GM19351 (cell line): ENCODE measurements at regions not wholly inside any gene's neighbourhood (a gene's known extent, or its start where the extent isn't known, plus 50 kb on each side); places are given as distances from the start of the nearest gene placed in this dataset.
"Not testable (repeated sequence)": the region's sequence is repeated elsewhere in the genome, so short reads cannot be mapped to it uniquely, and the experiment has no call there.

Experiments used
- ATAC-seq: cut with Tn5 transposase; IDR thresholded peaks from one replicate; pipeline ENCODE4 v1.9.1; 2021; ENCODE audit warnings: mild to moderate bottlenecking, moderate library complexity; ENCODE audit not compliant: unreplicated experiment

GRCh38 chr20:29411458-29411820 lies 1846.0 kb upstream of the DEFB115 start:
- not testable (repeated sequence) for ATAC-seq

- no peak for ATAC-seq
Observed at GRCh38 chr20:29419378-29419777, 1838.1 kb upstream of the DEFB115 start.

- ATAC-seq, result no peak
Observed at GRCh38 chr20:29427201-29428060, 1830.0 kb upstream of the DEFB115 start.

- no peak for ATAC-seq
Observed at GRCh38 chr20:29430531-29430930, 1826.9 kb upstream of the DEFB115 start.

GRCh38 chr20:29440721-29441120 lies 1816.7 kb upstream of the DEFB115 start:
- not testable (repeated sequence) for ATAC-seq

- ATAC-seq, result not testable (repeated sequence)
Observed at GRCh38 chr20:29443206-29443781, 1814.2 kb upstream of the DEFB115 start.

GRCh38 chr20:29443819-29444218 lies 1813.6 kb upstream of the DEFB115 start:
- ATAC-seq, result peak; percentile 62

GRCh38 chr20:29445050-29445907 lies 1812.2 kb upstream of the DEFB115 start:
- ATAC-seq, result peak; percentile 49

GRCh38 chr20:29447517-29448484 lies 1809.7 kb upstream of the DEFB115 start:
- not testable (repeated sequence) for ATAC-seq

- ATAC-seq, result no peak
Observed at GRCh38 chr20:29448806-29449470, 1808.5 kb upstream of the DEFB115 start.

GRCh38 chr20:29452186-29452585 lies 1805.3 kb upstream of the DEFB115 start:
- no peak for ATAC-seq

GRCh38 chr20:29456987-29457693 lies 1800.3 kb upstream of the DEFB115 start:
- not testable (repeated sequence) for ATAC-seq

- no peak for ATAC-seq
Observed at GRCh38 chr20:29472606-29473005, 1784.9 kb upstream of the DEFB115 start.

- not testable (repeated sequence) for ATAC-seq
Observed at GRCh38 chr20:29492840-29493239, 1764.6 kb upstream of the DEFB115 start.

GRCh38 chr20:29496767-29497166 lies 1760.7 kb upstream of the DEFB115 start:
- not testable (repeated sequence) for ATAC-seq

GRCh38 chr20:29497261-29497671 lies 1760.2 kb upstream of the DEFB115 start:
- no peak for ATAC-seq

GRCh38 chr20:29497684-29498083 lies 1759.8 kb upstream of the DEFB115 start:
- ATAC-seq, result not testable (repeated sequence)

- ATAC-seq, result not testable (repeated sequence)
Observed at GRCh38 chr20:29500738-29501137, 1756.7 kb upstream of the DEFB115 start.

GRCh38 chr20:29514634-29515033 lies 1742.8 kb upstream of the DEFB115 start:
- not testable (repeated sequence) for ATAC-seq
